ENCODE measurements at regions not wholly inside any gene's neighbourhood (a gene's known extent, or its start where the extent isn't known, plus 50 kb on each side); places are given as distances from the start of the nearest gene placed in this dataset.

DNA sequence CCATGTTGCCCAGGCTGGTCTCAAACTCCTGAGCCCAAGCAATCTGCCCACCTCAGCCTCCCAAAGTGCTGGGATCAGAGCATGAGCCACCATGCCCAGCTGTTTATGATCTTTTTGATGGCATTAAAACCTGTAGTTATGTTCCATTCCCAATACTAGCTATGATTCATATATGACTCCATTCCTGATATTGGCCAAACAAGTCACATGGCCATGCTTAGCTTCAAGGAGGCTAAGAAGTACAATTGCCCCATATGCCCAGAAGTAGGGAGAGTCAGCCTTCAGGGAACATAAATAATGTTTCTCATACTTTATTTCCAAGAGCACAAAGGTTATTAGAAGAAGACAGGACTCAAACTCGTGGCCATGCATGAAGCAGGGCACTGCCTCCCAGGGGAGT, 132.4 kb upstream of the RAB6C start:
- H3K4me1 ChIP-seq (ENCODE audit: control insufficient read depth, insufficient read depth, low read length) = no peaks in the 10 kb centered on the region
- no peaks in the 10 kb centered on the region for H3K27me3 ChIP-seq (ENCODE audit: control insufficient read depth, insufficient read depth, low read length)
- no peak overlapping the region for H3K9ac ChIP-seq (ENCODE audit: low read depth, low read length)
- no peak overlapping the region for H3K4me3 ChIP-seq (ENCODE audit: low read depth, low read length)
- no peaks in the 10 kb centered on the region for H3K36me3 ChIP-seq (ENCODE audit: control insufficient read depth, insufficient read depth, low read length)
- no peaks in the 10 kb centered on the region for H3K9me3 ChIP-seq (ENCODE audit: control insufficient read depth, insufficient read depth, low read length)

DNA sequence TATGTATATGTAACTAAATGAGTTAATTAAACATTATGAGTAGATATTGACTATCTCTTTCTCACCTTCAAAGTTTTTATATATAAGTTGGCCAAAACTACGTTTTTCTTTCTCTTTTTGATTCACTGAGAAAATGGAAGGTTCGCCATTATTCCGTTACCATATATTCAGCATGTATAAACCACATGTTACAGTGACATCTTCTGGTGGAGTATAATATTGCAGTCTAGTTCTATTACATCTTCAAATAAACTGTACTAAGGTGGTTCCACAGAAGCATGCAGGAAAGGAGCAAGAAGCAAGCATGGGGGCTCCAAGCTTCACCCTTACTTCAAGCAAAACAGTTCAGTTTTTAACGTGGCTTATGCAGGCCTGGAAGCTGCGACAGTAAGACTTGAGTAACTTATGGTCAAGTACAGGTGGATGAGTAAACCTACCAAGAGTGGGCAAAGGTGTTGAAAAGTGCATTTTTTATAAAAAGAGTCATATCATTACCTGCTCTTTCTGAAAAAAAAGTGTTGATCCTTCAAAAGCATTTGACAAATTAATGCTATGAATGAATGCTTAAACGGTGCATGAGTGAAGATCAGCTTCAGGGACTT, 129.8 kb upstream of the RAB6C start:
- Histone ChIP-seq H3K9me3 (ENCODE audit: control insufficient read depth, insufficient read depth, low read length) (no peaks in the 10 kb centered on the region), H3K9ac (ENCODE audit: low read depth, low read length) (no peak overlapping the region), H3K4me1 (ENCODE audit: control insufficient read depth, insufficient read depth, low read length) (no peaks in the 10 kb centered on the region), H3K36me3 (ENCODE audit: control insufficient read depth, insufficient read depth, low read length) (no peaks in the 10 kb centered on the region), H3K27me3 (ENCODE audit: control insufficient read depth, insufficient read depth, low read length) (no peaks in the 10 kb centered on the region), H3K4me3 (ENCODE audit: low read depth, low read length) (no peak overlapping the region)

DNA sequence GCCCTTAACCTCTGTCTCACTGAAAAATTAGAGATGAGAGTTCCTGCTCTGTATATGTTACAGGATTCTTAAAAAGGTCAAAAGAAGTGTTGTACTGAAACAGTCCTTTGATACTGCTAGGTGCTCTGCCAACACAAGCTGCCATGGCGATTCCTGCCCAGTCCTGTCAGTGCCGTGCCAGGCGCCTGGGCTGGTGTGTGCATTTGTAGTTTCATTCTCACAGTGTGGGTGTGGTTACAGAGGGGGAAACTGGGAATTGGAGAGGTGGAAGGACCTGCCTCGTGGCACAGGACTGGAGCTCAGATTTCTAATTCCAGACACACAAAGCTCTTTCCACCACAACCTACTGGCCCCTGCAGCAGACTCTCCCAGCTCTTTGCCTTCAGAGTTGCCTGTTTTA, 122.3 kb upstream of the RAB6C start:
- no peaks in the 10 kb centered on the region for H3K4me1 ChIP-seq (ENCODE audit: control insufficient read depth, insufficient read depth, low read length)
- H3K9me3 ChIP-seq (ENCODE audit: control insufficient read depth, insufficient read depth, low read length) = no peaks in the 10 kb centered on the region
- no peaks in the 10 kb centered on the region for H3K27me3 ChIP-seq (ENCODE audit: control insufficient read depth, insufficient read depth, low read length)
- no peak overlapping the region for H3K9ac ChIP-seq (ENCODE audit: low read depth, low read length)
- H3K4me3 ChIP-seq (ENCODE audit: low read depth, low read length) = no peak overlapping the region
- no peaks in the 10 kb centered on the region for H3K36me3 ChIP-seq (ENCODE audit: control insufficient read depth, insufficient read depth, low read length)

DNA sequence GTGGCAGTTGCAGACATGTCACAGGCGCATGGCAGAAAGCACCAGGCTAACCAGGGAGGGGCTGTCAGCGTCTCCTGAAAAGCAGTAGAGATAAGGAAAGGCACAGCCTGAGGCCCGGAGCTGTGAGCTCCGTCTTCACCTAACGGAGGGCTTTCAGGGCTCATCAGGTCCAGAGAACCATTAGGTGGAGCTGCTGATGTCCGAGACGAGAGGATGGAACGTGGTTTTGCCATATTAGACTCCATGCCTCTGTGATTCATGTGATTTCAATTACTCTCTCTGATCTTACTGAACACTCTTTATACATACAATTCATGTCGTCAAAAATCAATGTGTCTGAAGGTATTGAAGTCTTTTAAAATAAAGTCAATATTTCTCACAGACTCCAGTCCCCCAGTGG, 120.3 kb upstream of the RAB6C start:
- H3K4me3 ChIP-seq (ENCODE audit: low read depth, low read length) = no peak overlapping the region
- no peaks in the 10 kb centered on the region for H3K9me3 ChIP-seq (ENCODE audit: control insufficient read depth, insufficient read depth, low read length)
- H3K4me1 ChIP-seq (ENCODE audit: control insufficient read depth, insufficient read depth, low read length) = no peaks in the 10 kb centered on the region
- H3K9ac ChIP-seq (ENCODE audit: low read depth, low read length) = no peak overlapping the region
- H3K27me3 ChIP-seq (ENCODE audit: control insufficient read depth, insufficient read depth, low read length) = no peaks in the 10 kb centered on the region
- H3K36me3 ChIP-seq (ENCODE audit: control insufficient read depth, insufficient read depth, low read length) = no peaks in the 10 kb centered on the region

DNA sequence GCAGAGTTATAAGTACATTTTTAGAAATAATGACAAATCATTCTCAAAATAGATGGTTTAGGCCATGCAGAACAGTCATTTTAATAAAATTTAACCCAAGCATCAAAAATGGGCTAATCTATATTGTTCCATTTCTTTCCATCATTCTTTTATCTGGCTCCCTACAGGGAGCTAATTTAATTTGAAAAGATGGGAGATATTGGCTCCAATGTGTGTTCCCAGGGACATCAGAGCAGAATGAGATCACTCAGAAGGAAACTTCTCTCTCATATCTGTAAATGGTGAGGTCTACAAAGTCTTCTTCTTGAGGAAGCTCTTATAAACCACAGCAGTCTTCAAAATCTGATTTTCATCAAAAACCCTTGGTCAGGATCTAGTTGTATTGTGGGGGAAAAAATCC, 119.4 kb upstream of the RAB6C start:
- Histone ChIP-seq H3K4me1 (ENCODE audit: control insufficient read depth, insufficient read depth, low read length) (no peaks in the 10 kb centered on the region), H3K9ac (ENCODE audit: low read depth, low read length) (no peak overlapping the region), H3K36me3 (ENCODE audit: control insufficient read depth, insufficient read depth, low read length) (no peaks in the 10 kb centered on the region), H3K4me3 (ENCODE audit: low read depth, low read length) (no peak overlapping the region), H3K27me3 (ENCODE audit: control insufficient read depth, insufficient read depth, low read length) (no peaks in the 10 kb centered on the region), H3K9me3 (ENCODE audit: control insufficient read depth, insufficient read depth, low read length) (no peaks in the 10 kb centered on the region)

DNA sequence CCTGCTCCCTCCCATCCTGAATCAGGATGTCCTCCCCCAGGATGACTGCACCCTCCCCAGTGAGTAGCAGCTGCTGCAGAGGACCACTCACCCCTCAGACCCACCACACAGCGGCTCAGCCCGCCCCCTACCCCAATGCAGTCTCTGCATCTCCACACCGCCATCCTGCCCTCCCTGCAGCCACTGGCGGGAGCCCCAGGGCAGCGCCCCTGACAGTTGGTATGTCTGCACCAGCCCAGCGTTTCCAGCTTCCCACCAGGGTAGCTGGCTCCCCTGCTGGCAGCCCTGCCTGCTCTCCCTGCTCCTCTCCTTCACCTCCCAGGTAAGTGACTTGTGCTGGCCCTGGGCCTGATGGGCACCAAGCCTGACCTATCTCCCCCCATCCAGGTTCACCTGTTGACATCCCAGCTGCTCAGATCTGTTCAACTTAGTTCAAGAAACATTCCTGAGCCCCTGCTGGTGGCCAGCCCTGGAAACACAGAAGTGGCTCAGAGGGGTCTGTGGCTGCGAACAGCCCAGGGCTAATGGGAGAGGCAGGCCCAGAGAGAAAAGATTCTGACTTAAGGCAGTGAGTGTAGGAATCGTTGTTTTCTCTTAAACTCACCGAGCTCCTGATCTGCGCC, 117.7 kb upstream of the RAB6C start:
- Histone ChIP-seq H3K9ac (ENCODE audit: low read depth, low read length) (no peak overlapping the region), H3K9me3 (ENCODE audit: control insufficient read depth, insufficient read depth, low read length) (no peaks in the 10 kb centered on the region), H3K4me3 (ENCODE audit: low read depth, low read length) (no peak overlapping the region), H3K36me3 (ENCODE audit: control insufficient read depth, insufficient read depth, low read length) (no peaks in the 10 kb centered on the region), H3K27me3 (ENCODE audit: control insufficient read depth, insufficient read depth, low read length) (no peaks in the 10 kb centered on the region), H3K4me1 (ENCODE audit: control insufficient read depth, insufficient read depth, low read length) (no peaks in the 10 kb centered on the region)

DNA sequence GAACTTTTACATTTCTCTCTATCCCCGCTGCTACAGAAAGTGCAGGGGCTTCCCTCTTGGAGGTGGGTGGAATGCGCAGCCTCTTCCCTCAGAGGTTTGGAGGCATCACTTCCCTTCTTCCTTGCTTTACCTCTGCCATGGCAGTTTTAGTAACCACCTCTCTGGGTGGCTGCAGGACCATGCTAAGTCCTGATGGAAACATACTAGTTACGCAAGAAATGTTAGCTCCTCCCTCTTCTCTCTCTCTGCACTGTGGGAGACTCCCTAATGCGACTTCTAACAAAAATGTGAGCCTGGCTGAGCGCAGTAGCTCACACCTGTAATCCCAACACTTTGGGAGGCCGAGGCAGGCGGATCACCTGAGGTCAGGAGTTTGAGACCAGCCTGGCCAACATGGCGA, 116.8 kb upstream of the RAB6C start:
- no peaks in the 10 kb centered on the region for H3K4me1 ChIP-seq (ENCODE audit: control insufficient read depth, insufficient read depth, low read length)
- H3K9me3 ChIP-seq (ENCODE audit: control insufficient read depth, insufficient read depth, low read length) = no peaks in the 10 kb centered on the region
- H3K27me3 ChIP-seq (ENCODE audit: control insufficient read depth, insufficient read depth, low read length) = no peaks in the 10 kb centered on the region
- H3K9ac ChIP-seq (ENCODE audit: low read depth, low read length) = no peak overlapping the region
- H3K36me3 ChIP-seq (ENCODE audit: control insufficient read depth, insufficient read depth, low read length) = no peaks in the 10 kb centered on the region
- no peak overlapping the region for H3K4me3 ChIP-seq (ENCODE audit: low read depth, low read length)

DNA sequence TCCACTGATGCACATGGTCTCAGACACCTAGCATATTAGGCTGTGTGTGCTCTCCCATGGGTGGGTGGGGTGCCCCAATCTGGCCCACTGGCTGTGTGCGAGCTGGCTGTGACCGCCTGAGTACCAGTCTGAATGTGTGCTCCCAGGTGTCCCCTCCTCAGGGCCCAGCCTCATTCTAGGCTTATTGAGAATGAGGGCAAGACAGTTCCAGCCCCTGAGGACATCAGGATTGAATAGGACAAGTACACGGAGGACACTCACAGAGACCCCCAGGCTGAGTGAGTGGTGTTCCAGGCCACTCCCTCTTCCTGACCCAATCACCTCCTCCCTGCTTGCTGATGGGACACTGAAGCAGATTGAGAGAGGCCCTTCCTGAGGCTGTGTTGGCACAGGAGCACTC, 116.1 kb upstream of the RAB6C start:
- Histone ChIP-seq H3K9me3 (ENCODE audit: control insufficient read depth, insufficient read depth, low read length) (no peaks in the 10 kb centered on the region), H3K4me1 (ENCODE audit: control insufficient read depth, insufficient read depth, low read length) (no peaks in the 10 kb centered on the region), H3K36me3 (ENCODE audit: control insufficient read depth, insufficient read depth, low read length) (no peaks in the 10 kb centered on the region), H3K27me3 (ENCODE audit: control insufficient read depth, insufficient read depth, low read length) (no peaks in the 10 kb centered on the region), H3K4me3 (ENCODE audit: low read depth, low read length) (no peak overlapping the region), H3K9ac (ENCODE audit: low read depth, low read length) (no peak overlapping the region)

DNA sequence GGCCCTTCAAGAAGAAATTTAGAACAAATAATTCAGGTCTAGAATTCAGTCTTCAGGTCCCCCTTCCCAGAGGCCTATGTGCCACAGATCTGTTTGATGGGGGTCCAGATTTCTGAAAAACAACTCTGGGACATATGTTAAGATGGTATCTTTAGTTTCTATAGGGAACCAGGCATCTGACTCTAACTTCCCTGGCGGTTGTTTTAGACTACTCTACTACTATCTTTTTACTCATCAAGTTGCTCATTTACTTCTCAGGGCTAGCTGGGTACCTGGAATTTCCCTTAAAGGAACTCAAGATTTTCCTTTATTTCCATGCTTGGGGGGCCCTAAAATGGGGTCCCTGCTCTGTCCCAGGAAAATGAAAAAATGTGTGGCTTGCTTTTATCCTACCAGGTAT, 114.7 kb upstream of the RAB6C start:
- Histone ChIP-seq H3K27me3 (ENCODE audit: control insufficient read depth, insufficient read depth, low read length) (no peaks in the 10 kb centered on the region), H3K9ac (ENCODE audit: low read depth, low read length) (no peak overlapping the region), H3K4me1 (ENCODE audit: control insufficient read depth, insufficient read depth, low read length) (no peaks in the 10 kb centered on the region), H3K9me3 (ENCODE audit: control insufficient read depth, insufficient read depth, low read length) (no peaks in the 10 kb centered on the region), H3K4me3 (ENCODE audit: low read depth, low read length) (no peak overlapping the region), H3K36me3 (ENCODE audit: control insufficient read depth, insufficient read depth, low read length) (no peaks in the 10 kb centered on the region)

DNA sequence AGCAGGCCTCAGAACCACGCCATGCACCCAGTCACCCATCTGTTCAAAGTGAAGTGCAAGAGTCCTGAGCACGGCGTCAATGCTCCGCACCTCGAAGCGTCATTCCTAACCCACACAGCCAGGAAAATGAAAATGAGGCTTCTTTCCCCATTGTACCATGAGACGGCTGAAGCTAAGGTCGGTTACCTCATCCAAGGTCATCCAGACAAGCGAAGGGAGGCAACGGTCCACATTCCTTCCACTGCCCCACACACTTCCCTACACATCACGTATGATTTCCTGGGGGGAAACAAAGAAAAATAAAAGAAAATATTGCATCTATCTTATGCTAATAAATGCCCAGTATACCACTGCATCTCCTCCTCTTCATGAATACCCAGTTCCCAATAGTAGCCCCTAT, 113.5 kb upstream of the RAB6C start:
- Histone ChIP-seq H3K4me1 (ENCODE audit: control insufficient read depth, insufficient read depth, low read length) (peaks cover 1% of the 10 kb centered on the region), H3K36me3 (ENCODE audit: control insufficient read depth, insufficient read depth, low read length) (no peaks in the 10 kb centered on the region), H3K9ac (ENCODE audit: low read depth, low read length) (no peak overlapping the region), H3K27me3 (ENCODE audit: control insufficient read depth, insufficient read depth, low read length) (no peaks in the 10 kb centered on the region), H3K4me3 (ENCODE audit: low read depth, low read length) (no peak overlapping the region), H3K9me3 (ENCODE audit: control insufficient read depth, insufficient read depth, low read length) (no peaks in the 10 kb centered on the region)

DNA sequence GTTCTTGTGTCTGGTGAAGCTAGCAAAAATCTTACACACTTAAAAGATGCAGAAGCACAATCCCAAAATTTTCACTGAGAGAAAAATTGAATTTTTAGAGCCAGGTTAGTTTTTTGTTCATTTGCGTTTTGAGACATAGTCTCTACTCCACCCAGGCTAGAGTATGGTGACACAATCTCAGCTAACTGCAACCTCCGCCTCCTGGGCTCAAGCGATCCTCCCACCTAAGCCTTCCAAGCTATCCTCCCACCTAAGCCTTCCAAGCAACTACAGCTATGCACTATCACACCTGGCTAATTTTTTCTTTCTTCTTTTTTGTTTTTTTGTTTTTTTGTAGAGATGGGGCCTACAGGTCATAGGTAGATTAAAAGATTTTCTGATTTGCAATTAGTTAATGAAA, 113.1 kb upstream of the RAB6C start:
- Histone ChIP-seq H3K4me1 (ENCODE audit: control insufficient read depth, insufficient read depth, low read length) (peaks cover 5% of the 10 kb centered on the region), H3K9me3 (ENCODE audit: control insufficient read depth, insufficient read depth, low read length) (no peaks in the 10 kb centered on the region), H3K9ac (ENCODE audit: low read depth, low read length) (no peak overlapping the region), H3K4me3 (ENCODE audit: low read depth, low read length) (no peak overlapping the region), H3K27me3 (ENCODE audit: control insufficient read depth, insufficient read depth, low read length) (no peaks in the 10 kb centered on the region), H3K36me3 (ENCODE audit: control insufficient read depth, insufficient read depth, low read length) (no peaks in the 10 kb centered on the region)

DNA sequence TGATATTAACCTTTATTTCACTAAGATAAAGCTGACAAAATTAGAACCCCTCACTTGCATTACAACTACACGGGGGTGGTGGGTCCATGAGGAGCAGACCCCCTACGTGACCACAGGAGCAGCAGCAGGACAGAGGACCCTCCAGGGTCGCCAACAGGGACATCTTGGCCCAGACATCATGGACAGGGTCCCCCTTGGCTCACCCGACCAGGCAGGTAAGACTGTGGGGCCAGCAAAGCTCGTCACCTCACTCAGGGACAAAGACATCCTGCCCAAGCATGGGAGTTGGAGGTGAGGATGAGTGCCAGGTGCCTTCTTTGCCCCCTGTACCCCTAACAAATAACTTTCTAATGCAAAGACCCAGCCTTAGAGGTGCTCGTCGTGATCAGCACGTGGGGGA, 111.3 kb upstream of the RAB6C start:
- Histone ChIP-seq H3K27me3 (ENCODE audit: control insufficient read depth, insufficient read depth, low read length) (no peaks in the 10 kb centered on the region), H3K36me3 (ENCODE audit: control insufficient read depth, insufficient read depth, low read length) (no peaks in the 10 kb centered on the region), H3K4me1 (ENCODE audit: control insufficient read depth, insufficient read depth, low read length) (peaks cover 5% of the 10 kb centered on the region), H3K4me3 (ENCODE audit: low read depth, low read length) (no peak overlapping the region), H3K9ac (ENCODE audit: low read depth, low read length) (no peak overlapping the region), H3K9me3 (ENCODE audit: control insufficient read depth, insufficient read depth, low read length) (no peaks in the 10 kb centered on the region)
